ENCODE measurements at regions not wholly inside any gene's neighbourhood (a gene's known extent, or its start where the extent isn't known, plus 50 kb on each side); places are given as distances from the start of the nearest gene placed in this dataset.
A peak's percentile ranks its signal among the peaks of the same experiment; 100 is the strongest.

GRCh38 chr13:31955741-31956140 lies 75.8 kb upstream of the FRY start:
- H3K4me3 ChIP-seq (ENCODE audit: low read depth, low read length): no peak overlapping the region
- TF ChIP-seq CTCF (IDR thresholded peaks at IDR 0.05; ENCODE audit: low read depth, low read length, missing control alignments): no peak
- H3K36me3 ChIP-seq (replicated peaks): no peaks in the 10 kb centered on the region
- in situ Hi-C loops (cut with HindIII; ENCODE audit: low pct_ligation_motif_present, low sequenced_read_pairs): no loop called here
- no peak overlapping the region for H3K27ac ChIP-seq
- no peak for DNase-seq
- H3K27me3 ChIP-seq (replicated peaks): no peaks in the 10 kb centered on the region

DNA sequence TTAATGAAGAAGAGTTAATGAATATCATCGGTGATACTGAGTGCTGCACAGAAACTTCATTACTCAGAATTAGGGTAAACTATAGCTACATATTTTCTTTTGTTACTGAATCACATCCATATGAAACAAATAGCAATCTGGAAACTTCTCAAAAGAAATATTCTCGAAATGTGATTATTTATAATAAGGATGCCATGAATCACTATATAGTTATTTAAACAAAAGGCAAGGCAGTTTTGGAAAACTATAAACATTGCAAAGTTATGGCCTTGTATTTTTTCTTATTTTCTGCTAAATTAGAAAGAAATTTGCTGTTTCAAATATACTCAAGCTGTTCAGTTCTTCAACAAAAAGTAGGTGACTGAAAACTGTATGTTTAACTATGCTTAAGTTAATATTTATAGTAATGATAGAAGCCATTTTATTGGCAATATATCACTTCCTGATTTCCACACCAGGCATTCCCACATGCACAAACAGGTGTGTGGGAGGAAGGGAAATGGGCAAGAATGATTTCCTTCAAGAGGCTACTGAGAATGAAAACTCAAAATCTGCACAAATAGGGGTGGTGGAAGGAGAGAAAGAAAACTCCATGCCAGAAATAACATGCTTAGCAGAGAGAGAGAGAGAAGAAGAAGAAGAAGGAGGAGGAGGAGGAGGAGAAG lies 74.5 kb upstream of the FRY start:
- Histone ChIP-seq H3K27me3 (replicated peaks) (no peaks in the 10 kb centered on the region), H3K4me3 (ENCODE audit: low read depth, low read length) (no peak overlapping the region), H3K27ac (no peak overlapping the region), H3K36me3 (replicated peaks) (no peaks in the 10 kb centered on the region)
- DNase-seq: no peak
- in situ Hi-C loops (cut with HindIII; ENCODE audit: low pct_ligation_motif_present, low sequenced_read_pairs): no loop called here
- TF ChIP-seq CTCF (IDR thresholded peaks at IDR 0.05; ENCODE audit: low read depth, low read length, missing control alignments): no peak

DNA sequence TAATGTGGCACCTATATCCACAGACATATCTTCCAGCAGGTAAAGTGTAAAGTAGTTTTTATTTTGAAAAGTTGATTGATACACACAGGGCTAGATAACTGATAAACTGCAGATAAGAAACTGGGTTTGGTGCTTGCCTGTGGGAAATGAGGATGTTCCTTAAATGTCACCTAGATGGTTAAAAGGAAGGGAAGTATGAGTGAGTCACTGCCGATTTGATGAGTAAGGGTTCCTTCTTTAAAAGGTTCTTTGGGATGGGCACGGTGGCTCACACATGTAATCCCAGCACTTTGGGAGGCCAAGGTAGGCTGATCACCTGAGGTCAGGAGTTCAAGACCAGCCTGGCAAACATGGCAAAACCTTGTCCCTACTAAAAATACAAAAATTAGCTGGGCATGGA lies 73.8 kb upstream of the FRY start:
- TF ChIP-seq CTCF (IDR thresholded peaks at IDR 0.05; ENCODE audit: low read depth, low read length, missing control alignments): no peak
- in situ Hi-C loops (cut with HindIII; ENCODE audit: low pct_ligation_motif_present, low sequenced_read_pairs): no loop called here
- Histone ChIP-seq H3K27me3 (replicated peaks) (no peaks in the 10 kb centered on the region), H3K36me3 (replicated peaks) (no peaks in the 10 kb centered on the region), H3K4me3 (ENCODE audit: low read depth, low read length) (no peak overlapping the region), H3K27ac (no peak overlapping the region)
- DNase-seq: no peak

- Histone ChIP-seq H3K27me3 (replicated peaks) (no peaks in the 10 kb centered on the region), H3K36me3 (replicated peaks) (no peaks in the 10 kb centered on the region), H3K4me3 (ENCODE audit: low read depth, low read length) (no peak overlapping the region), H3K27ac (no peak overlapping the region)
- DNase-seq: peak; percentile 46
- in situ Hi-C loops (cut with HindIII; ENCODE audit: low pct_ligation_motif_present, low sequenced_read_pairs): no loop called here
- no peak for TF ChIP-seq CTCF (IDR thresholded peaks at IDR 0.05; ENCODE audit: low read depth, low read length, missing control alignments)
Observed at GRCh38 chr13:31962731-31963370, 68.7 kb upstream of the FRY start.

- in situ Hi-C loops (cut with HindIII; ENCODE audit: low pct_ligation_motif_present, low sequenced_read_pairs): no loop called here
- no peak for TF ChIP-seq CTCF (IDR thresholded peaks at IDR 0.05; ENCODE audit: low read depth, low read length, missing control alignments)
- no peaks in the 10 kb centered on the region for H3K27me3 ChIP-seq (replicated peaks)
- no peaks in the 10 kb centered on the region for H3K36me3 ChIP-seq (replicated peaks)
- no peak overlapping the region for H3K4me3 ChIP-seq (ENCODE audit: low read depth, low read length)
- H3K27ac ChIP-seq: no peak overlapping the region
- DNase-seq: no peak
Observed at GRCh38 chr13:31963631-31964030, 67.9 kb upstream of the FRY start.

GRCh38 chr13:31964168-31964567 lies 67.4 kb upstream of the FRY start:
- in situ Hi-C loops (cut with HindIII; ENCODE audit: low pct_ligation_motif_present, low sequenced_read_pairs): no loop called here
- no peak overlapping the region for H3K4me3 ChIP-seq (ENCODE audit: low read depth, low read length)
- no peak overlapping the region for H3K27ac ChIP-seq
- TF ChIP-seq CTCF (IDR thresholded peaks at IDR 0.05; ENCODE audit: low read depth, low read length, missing control alignments): no peak
- no peaks in the 10 kb centered on the region for H3K36me3 ChIP-seq (replicated peaks)
- DNase-seq: no peak
- no peaks in the 10 kb centered on the region for H3K27me3 ChIP-seq (replicated peaks)
